K562 (cell line): ENCODE measurements at regions not wholly inside any gene's neighbourhood (a gene's known extent, or its start where the extent isn't known, plus 50 kb on each side); places are given as distances from the start of the nearest gene placed in this dataset.

Experiments used
- ATAC-seq: fragments of 200-7000 bp; cut with Tn5 transposase; 3 replicates; pipeline ENCODE4 v1.9.1; 2020; ENCODE audit warnings: moderate library complexity
- BruUV-seq: library from RNA; stranded (reverse); fragments of 400-500 nt; replicated peaks from 2 replicates; lab custom pipeline; 2021; lab: Mats Ljungman, UMichigan
- CTCF ChIA-PET: fragments of 300-600 bp; formaldehyde crosslinking; extraction: SDS; loops from one replicate; lab custom pipeline; 2021; ENCODE audit warnings: low intra/inter-chr PET ratio; lab: Yijun Ruan, JAX
- POLR2A ChIA-PET: fragments of 300-600, 350-650 bp; sonication (Branson Sonifier 250); formaldehyde crosslinking; extraction: SDS; loops from one replicate; lab custom pipeline; 2021; ENCODE audit warnings: antibody characterized with exemption, inconsistent platforms; lab: Yijun Ruan, JAX
- DNase-seq, 4 experiments: peaks; one replicate each; pipeline versions ENCODE4 v3.0.0 to v3.0.0-alpha.2; 2011 to 2018; ENCODE audit warnings: low spot score in 3 of 4, mixed read lengths in 3 of 4; ENCODE audit errors: extremely low read depth in 1 of 4
- FAIRE-seq: peaks from 2 replicates; lab custom pipeline; 2011; peaks lifted over from hg19 to GRCh38; lab: Jason Lieb, UNC
- H2AFZ ChIP-seq: 2 replicates; pipeline ENCODE4 v1.6.0; 2011; ENCODE audit warnings: low read depth, low read length, control low read depth, inconsistent platforms
- H3K27ac ChIP-seq: fragments of 200-600 bp; 3 replicates; pipeline ENCODE4 v1.8.0; 2011; ENCODE audit warnings: low read depth, mild to moderate bottlenecking, control low read depth, inconsistent platforms, low read length, moderate library complexity, mixed read lengths; ENCODE audit errors: extremely low read depth
- H3K27me3 ChIP-seq, 2 experiments: fragments of 300-600 bp in 1 of 2; 2 replicates in 1 of 2; 3 replicates in 1 of 2; pipeline versions ENCODE4 v1.6.0 to v1.8.0; 2011; ENCODE audit warnings: inconsistent platforms in 2 of 2, low read length in 2 of 2, mild to moderate bottlenecking in 1 of 2, mixed read lengths in 1 of 2, moderate library complexity in 1 of 2; ENCODE audit not compliant: control insufficient read depth in 2 of 2, insufficient read depth in 2 of 2
- H3K36me3 ChIP-seq: fragments of 300-600 bp; 3 replicates; pipeline ENCODE4 v1.8.0; 2011; ENCODE audit warnings: mild to moderate bottlenecking, low read length, inconsistent platforms; ENCODE audit not compliant: control insufficient read depth, insufficient read depth
- H3K4me1 ChIP-seq, 2 experiments: fragments of 200-600 bp in 1 of 2; replicated peaks in 1 of 2; 2 replicates in 1 of 2; 3 replicates in 1 of 2; pipeline versions ENCODE4 v1.5.1 to v1.8.0; 2011; ENCODE audit warnings: inconsistent platforms in 2 of 2, low read length in 2 of 2, mild to moderate bottlenecking in 1 of 2, mixed read lengths in 1 of 2, moderate library complexity in 1 of 2; ENCODE audit not compliant: control insufficient read depth in 2 of 2, insufficient read depth in 2 of 2
- H3K4me2 ChIP-seq: 2 replicates; pipeline ENCODE4 v1.6.1; 2011; ENCODE audit warnings: low read length, control low read depth, inconsistent platforms, mixed read lengths; ENCODE audit not compliant: insufficient read depth
- H3K4me3 ChIP-seq: fragments of 200-600 bp; sonication (generic), shearing (Covaris generic); 2 replicates; pipeline ENCODE4 v1.5.1; 2016; ENCODE audit warnings: control low read depth, inconsistent platforms
- H3K79me2 ChIP-seq: fragments of 200-600 bp; 3 replicates; pipeline ENCODE4 v1.8.0; 2011; ENCODE audit warnings: low read length, inconsistent platforms; ENCODE audit not compliant: control insufficient read depth, insufficient read depth
- H3K9ac ChIP-seq, 2 experiments: 2 replicates each; pipeline versions ENCODE4 v1.6.0 to v1.6.1; 2011; ENCODE audit warnings: low read depth in 2 of 2, low read length in 2 of 2, control low read depth in 1 of 2, inconsistent platforms in 1 of 2, mild to moderate bottlenecking in 1 of 2, mixed read lengths in 1 of 2; ENCODE audit not compliant: insufficient read depth in 1 of 2
- H3K9me1 ChIP-seq: one replicate; pipeline ENCODE4 v1.6.0; 2011; ENCODE audit warnings: inconsistent platforms, mild to moderate bottlenecking, low read length, moderate library complexity; ENCODE audit not compliant: control insufficient read depth, insufficient read depth
- H3K9me3 ChIP-seq: replicated peaks from 2 replicates; pipeline ENCODE4 v1.5.1; 2011; ENCODE audit warnings: low read depth, low read length, inconsistent platforms; ENCODE audit not compliant: control insufficient read depth, insufficient read depth
- H4K20me1 ChIP-seq: replicated peaks from 2 replicates; pipeline ENCODE4 v1.6.1; 2011; ENCODE audit warnings: low read length, inconsistent platforms, mixed read lengths; ENCODE audit not compliant: control insufficient read depth, insufficient read depth
- ARNT ChIP-seq, 2 experiments: fragments of 450-650 bp; IDR thresholded peaks; 2 replicates each; pipeline ENCODE4 v1.6.1; 2016; ENCODE audit warnings: mild to moderate bottlenecking in 1 of 2
- CHD4 ChIP-seq: fragments of 200-600 bp; sonication (generic); IDR thresholded peaks from 3 replicates; pipeline ENCODE4 v1.6.1; 2012; ENCODE audit warnings: low read depth, mild to moderate bottlenecking, mixed read lengths, low read length, inconsistent platforms; ENCODE audit not compliant: insufficient read depth, insufficient replicate concordance, poor library complexity, severe bottlenecking
- CREB3L1 ChIP-seq: fragments of 450-650 bp; IDR thresholded peaks from 2 replicates; pipeline ENCODE4 v1.6.1; 2014; ENCODE audit warnings: low read depth, mild to moderate bottlenecking, moderate library complexity, borderline replicate concordance
- GABPB2 ChIP-seq: fragments of 250-450 bp; sonication (Bioruptor Pico); conservative IDR thresholded peaks from 2 replicates; pipeline ENCODE4 v1.5.1; 2021; ENCODE audit warnings: mild to moderate bottlenecking
- HES1 ChIP-seq: fragments of 450-650 bp; IDR thresholded peaks from 2 replicates; pipeline ENCODE4 v1.6.1; 2016; ENCODE audit warnings: low read depth, mild to moderate bottlenecking, moderate library complexity
- KDM2B ChIP-seq: fragments of 250-450 bp; sonication (Bioruptor Pico); IDR thresholded peaks from 2 replicates; pipeline ENCODE4 v1.8.0; 2021; ENCODE audit warnings: mild to moderate bottlenecking, moderate library complexity
- MITF ChIP-seq: IDR thresholded peaks from 2 replicates; pipeline ENCODE4 v1.6.1; 2014; ENCODE audit warnings: antibody characterized with exemption
- MLLT1 ChIP-seq, 2 experiments: fragments of 450-650 bp; IDR thresholded peaks; 2 replicates each; pipeline ENCODE4 v1.6.1; 2016
- RBM25 ChIP-seq: fragments of 200-400 bp; formaldehyde crosslinking; IDR thresholded peaks from 2 replicates; pipeline ENCODE4 v1.6.1; 2018; ENCODE audit warnings: low read length, low read depth, moderate library complexity; ENCODE audit not compliant: severe bottlenecking
- SMC3 ChIP-seq: conservative IDR thresholded peaks from 2 replicates; pipeline ENCODE4 v1.6.1; 2011; ENCODE audit warnings: low read depth, low read length, improper control_type of control experiment; ENCODE audit not compliant: insufficient read depth
- SOX6 ChIP-seq: fragments of 450-650 bp; IDR thresholded peaks from 2 replicates; pipeline ENCODE4 v1.6.1; 2014; ENCODE audit warnings: mild to moderate bottlenecking
- TFAM ChIP-seq: fragments of 250-450 bp; sonication (Bioruptor Pico); conservative IDR thresholded peaks from 2 replicates; pipeline ENCODE4 v1.5.0; 2021; ENCODE audit warnings: mild to moderate bottlenecking, moderate library complexity
- ZNF121 ChIP-seq: sonication (generic); formaldehyde crosslinking; conservative IDR thresholded peaks from 2 replicates; pipeline ENCODE4 v1.8.0; 2022; ENCODE audit warnings: missing genetic modification reagents
- ZNF197 ChIP-seq: fragments of 200-800 bp; sonication (Bioruptor generic); IDR thresholded peaks from 2 replicates; pipeline ENCODE4 v1.6.1; 2016; ENCODE audit warnings: low read depth, missing genetic modification characterization, missing compliant biosample characterization
- ZNF316 ChIP-seq: fragments of 450-650 bp; IDR thresholded peaks from 2 replicates; pipeline ENCODE4 v1.6.1; 2016
- WGBS: fragments of 100-300 bp; shearing (Covaris generic); methylation state at CpG from one replicate; pipeline ENCODE4 v1.1.6; 2016; ENCODE audit warnings: low coverage, mixed read lengths; ENCODE audit not compliant: insufficient coverage; ENCODE audit errors: missing lambda C conversion rate; 5-methylcytosine and 5-hydroxymethylcytosine counted together
- in situ Hi-C: fragments of 300-500 bp; cut with MboI; formaldehyde crosslinking; loops from 4 replicates; pipeline ENCODE4 v1.15.0; 2018; ENCODE audit warnings: inconsistent platforms, mixed read lengths
- intact Hi-C: fragments of 100-400 bp; cut with micrococcal nuclease; formaldehyde crosslinking; loops from 2 replicates; pipeline ENCODE4 v1.14.2; 2022

GRCh38 chr12:3989218-3989550 lies 116.0 kb upstream of the PARP11 start (continued):
- TF ChIP-seq MLLT1 (IDR thresholded peaks at IDR 0.05) = no peak
- no peak for TF ChIP-seq KDM2B (CRISPR knock-in tag)
- TF ChIP-seq TFAM = no peak
- no peak for TF ChIP-seq SOX6

GRCh38 chr12:3988519-3989217 lies 115.5 kb upstream of the PARP11 start:
- no peak for FAIRE-seq
- intact Hi-C loops = no loop called here

More at GRCh38 chr12:3988519-3989217, 115.5 kb upstream of the PARP11 start:
- 0% methylated on average over 3 of the region's 4 CpGs for WGBS
- ChIA-PET CTCF (no interaction called here), POLR2A (interaction anchor here (0.6 kb wide), 1 partner anchor 23 kb away, joined by 3 read pairs; no protein-coding TSS in a partner anchor)
- H3K4me2 ChIP-seq = no peak overlapping the region
- BruUV-seq = no TSS peak
- H3K27me3 ChIP-seq = peaks cover 0 to 6% of the 10 kb centered on the region in 2 experiments; a peak in 3 of 5 replicates
- H3K27ac ChIP-seq = no peak overlapping the region
- in situ Hi-C loops = no loop called here
- no peaks in the 10 kb centered on the region for H3K4me1 ChIP-seq
- TF ChIP-seq CHD4 (no peak), ZNF197 (CRISPR knock-in tag) (no peak), SMC3 (no peak), ARNT (IDR thresholded peaks at IDR 0.05) (no peak), ZNF316 (no peak), HES1 (no peak), RBM25 (no peak), CREB3L1 (no peak), GABPB2 (CRISPR knock-in tag) (no peak), ZNF121 (CRISPR knock-in tag) (no peak), MITF (no peak)
- H3K4me3 ChIP-seq = no peak overlapping the region
- H3K36me3 ChIP-seq = no peaks in the 10 kb centered on the region
- ATAC-seq (no peak), DNase-seq (no peak)
- H3K9me1 ChIP-seq = no peaks in the 10 kb centered on the region
- no peak overlapping the region for H3K9ac ChIP-seq
- H4K20me1 ChIP-seq = no peaks in the 10 kb centered on the region
- no peak overlapping the region for H2AFZ ChIP-seq
- H3K9me3 ChIP-seq = no peaks in the 10 kb centered on the region
- no peaks in the 10 kb centered on the region for H3K79me2 ChIP-seq
